Endothelial cell of umbilical vein (primary cell): ENCODE measurements at regions not wholly inside any gene's neighbourhood (a gene's known extent, or its start where the extent isn't known, plus 50 kb on each side); places are given as distances from the start of the nearest gene placed in this dataset.

Source experiments
- CTCF ChIP-seq, 2 donors: IDR thresholded peaks; 1 replicate in 1 of 2; 2 replicates in 1 of 2; pipeline ENCODE4 v1.5.1; 2011; ENCODE audit warnings: low read length in 2 of 2, mild to moderate bottlenecking in 2 of 2, moderate library complexity in 2 of 2, control low read depth in 1 of 2, inconsistent platforms in 1 of 2, low read depth in 1 of 2; ENCODE audit not compliant: insufficient read depth in 1 of 2; ENCODE audit errors: extremely low read depth in 1 of 2
- EZH2 ChIP-seq: IDR thresholded peaks from 2 replicates; pipeline ENCODE4 v1.6.1; 2012; ENCODE audit warnings: borderline replicate concordance, low read depth, mild to moderate bottlenecking, moderate library complexity, low read length, inconsistent platforms; ENCODE audit not compliant: severe bottlenecking
- JUN ChIP-seq: IDR thresholded peaks from 2 replicates; pipeline ENCODE4 v1.6.1; 2011; ENCODE audit warnings: borderline replicate concordance, low read depth; ENCODE audit not compliant: insufficient read length, insufficient read depth
- MYC ChIP-seq: IDR thresholded peaks from one replicate; pipeline ENCODE4 v1.6.1; 2011; ENCODE audit warnings: mild to moderate bottlenecking, low read depth, low read length
- POLR2A ChIP-seq: IDR thresholded peaks from 2 replicates; pipeline ENCODE4 v1.6.1; 2012; ENCODE audit warnings: low read depth, mild to moderate bottlenecking, control low read depth, low read length

- no peak for TF ChIP-seq CTCF (IDR thresholded peaks at IDR 0.05; ENCODE audit: extremely low read depth in 1 of 2, insufficient read depth in 1 of 2, low read depth in 1 of 2, low read length in 2 of 2)
- TF ChIP-seq EZH2, result no peak
- no peak for TF ChIP-seq POLR2A
- TF ChIP-seq JUN, result no peak
- TF ChIP-seq MYC, result no peak
Observed at GRCh38 chr1:116278541-116278866, 94.5 kb upstream of the ATP1A1 start.
